ENCODE measurements at regions not wholly inside any gene's neighbourhood (a gene's known extent, or its start where the extent isn't known, plus 50 kb on each side); places are given as distances from the start of the nearest gene placed in this dataset.

DNA sequence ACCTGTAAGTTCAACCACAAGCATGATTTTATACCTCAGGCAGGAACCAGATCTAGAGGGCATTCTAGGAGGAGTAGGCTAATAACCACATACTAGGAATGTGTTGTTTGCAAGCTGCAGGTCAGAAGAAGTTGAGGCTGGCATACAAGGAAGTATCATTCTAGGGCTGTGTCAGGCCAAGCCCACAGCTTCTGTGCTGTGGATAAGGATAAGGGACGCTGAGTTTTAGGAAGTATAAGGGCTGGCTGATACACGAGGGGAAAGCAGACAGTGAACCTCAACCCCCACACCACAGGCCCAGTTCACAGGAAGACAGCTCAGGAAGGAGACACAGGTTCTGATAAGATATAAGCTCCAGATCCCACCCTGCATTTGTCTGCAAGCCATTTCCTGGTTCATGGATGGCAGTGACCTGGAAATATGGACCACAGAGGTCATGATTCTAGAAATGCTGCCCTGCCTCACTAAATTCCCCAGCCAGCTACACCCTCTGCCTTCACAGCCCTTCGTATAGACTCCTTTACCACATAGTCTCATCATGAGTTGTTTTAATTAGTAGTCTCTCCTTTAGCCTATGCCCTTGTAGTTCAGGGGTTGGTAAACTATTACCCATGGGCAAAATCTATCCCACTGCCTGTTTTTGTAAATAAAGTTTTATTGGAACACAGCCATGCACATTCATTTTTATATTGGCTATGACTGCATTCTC lies 260.7 kb downstream of the OPA1 start:
- H3K4me3 ChIP-seq (ENCODE audit: low read depth, low read length): no peak overlapping the region
- no peak for DNase-seq (ENCODE audit: low read depth)
- TF ChIP-seq CTCF (IDR thresholded peaks at IDR 0.05; ENCODE audit: control insufficient read depth, extremely low read depth, insufficient read depth): no peak

DNA sequence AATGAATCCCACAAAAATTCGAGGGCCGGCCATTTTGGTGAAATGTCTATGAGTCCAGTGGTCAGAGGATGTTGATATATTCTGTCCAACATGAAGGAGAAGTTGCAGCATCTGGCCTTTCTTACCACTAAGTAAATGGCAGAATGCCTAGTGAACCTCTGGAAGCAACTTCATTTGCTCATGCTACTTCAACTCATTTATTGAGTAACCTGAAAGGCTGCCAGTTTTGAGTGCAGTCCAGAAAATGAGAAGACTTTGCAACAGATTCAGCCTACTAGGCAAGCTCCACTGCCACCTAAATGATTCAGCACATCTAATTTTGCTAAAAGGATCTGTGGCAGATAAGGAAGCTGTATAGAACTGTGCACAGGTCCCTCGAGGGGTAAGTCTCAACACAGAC lies 265.0 kb downstream of the OPA1 start:
- no peak overlapping the region for H3K4me3 ChIP-seq (ENCODE audit: low read depth, low read length)
- DNase-seq (ENCODE audit: low read depth): no peak
- no peak for TF ChIP-seq CTCF (IDR thresholded peaks at IDR 0.05; ENCODE audit: control insufficient read depth, extremely low read depth, insufficient read depth)

GRCh38 chr3:193859195-193859594 lies 266.2 kb downstream of the OPA1 start:
- no peak overlapping the region for H3K4me3 ChIP-seq (ENCODE audit: low read depth, low read length)
- no peak for TF ChIP-seq CTCF (IDR thresholded peaks at IDR 0.05; ENCODE audit: control insufficient read depth, extremely low read depth, insufficient read depth)
- no peak for DNase-seq (ENCODE audit: low read depth)

- no peak overlapping the region for H3K4me3 ChIP-seq (ENCODE audit: low read depth, low read length)
- DNase-seq (ENCODE audit: low read depth): no peak
- no peak for TF ChIP-seq CTCF (IDR thresholded peaks at IDR 0.05; ENCODE audit: control insufficient read depth, extremely low read depth, insufficient read depth)
Observed at GRCh38 chr3:193861012-193861411, 268.0 kb downstream of the OPA1 start.

DNA sequence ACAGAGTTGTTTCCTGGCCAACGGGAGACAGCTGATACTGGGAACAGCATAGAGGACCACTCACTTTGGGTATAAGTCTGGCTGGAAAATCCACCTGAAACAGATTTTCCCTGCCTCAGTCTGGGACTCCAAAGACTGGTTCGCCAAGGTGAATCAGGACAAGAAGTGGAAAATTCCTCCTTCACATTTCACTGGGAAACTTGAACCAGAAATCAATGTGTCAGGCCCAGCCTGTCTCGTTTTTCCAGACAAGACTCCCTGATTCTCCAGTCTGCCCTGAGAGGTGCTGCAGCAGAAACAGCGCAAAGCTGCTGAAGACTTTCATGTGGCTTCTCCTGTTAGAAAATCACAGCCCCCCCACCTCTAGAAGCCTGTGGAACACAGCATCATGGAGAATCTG lies 269.8 kb downstream of the OPA1 start:
- H3K4me3 ChIP-seq (ENCODE audit: low read depth, low read length): no peak overlapping the region
- no peak for DNase-seq (ENCODE audit: low read depth)
- no peak for TF ChIP-seq CTCF (IDR thresholded peaks at IDR 0.05; ENCODE audit: control insufficient read depth, extremely low read depth, insufficient read depth)

GRCh38 chr3:193863657-193864357 lies 270.8 kb downstream of the OPA1 start:
- DNase-seq (ENCODE audit: low read depth): no peak
- no peak overlapping the region for H3K4me3 ChIP-seq (ENCODE audit: low read depth, low read length)
- no peak for TF ChIP-seq CTCF (IDR thresholded peaks at IDR 0.05; ENCODE audit: control insufficient read depth, extremely low read depth, insufficient read depth)

All from LNCaP clone FGC (cell line).